ENCODE measurements at regions not wholly inside any gene's neighbourhood (a gene's known extent, or its start where the extent isn't known, plus 50 kb on each side); places are given as distances from the start of the nearest gene placed in this dataset.

GRCh38 chr10:10362800-10363199, 654.9 kb upstream of the CELF2 start:
- no peak for TF ChIP-seq POLR2A (IDR thresholded peaks at IDR 0.05; ENCODE audit: low read depth, low read length)
- TF ChIP-seq CTCF (conservative IDR thresholded peaks at IDR 0.05; ENCODE audit: low read depth, low read length), result no peak
- no peak for TF ChIP-seq MXI1 (IDR thresholded peaks at IDR 0.05; ENCODE audit: borderline replicate concordance, low read depth, low read length)
- no peak for TF ChIP-seq CEBPB (IDR thresholded peaks at IDR 0.05; ENCODE audit: low read depth, low read length)
- no peak for TF ChIP-seq FOS (IDR thresholded peaks at IDR 0.05; ENCODE audit: low read depth, low read length)
- TF ChIP-seq NFE2L2 (IDR thresholded peaks at IDR 0.05; ENCODE audit: low read depth, low read length), result no peak
- no peak for TF ChIP-seq BHLHE40 (IDR thresholded peaks at IDR 0.05; ENCODE audit: low read depth, low read length)
- TF ChIP-seq RAD21 (IDR thresholded peaks at IDR 0.05; ENCODE audit: low read length), result no peak
- TF ChIP-seq, protein P1, sequence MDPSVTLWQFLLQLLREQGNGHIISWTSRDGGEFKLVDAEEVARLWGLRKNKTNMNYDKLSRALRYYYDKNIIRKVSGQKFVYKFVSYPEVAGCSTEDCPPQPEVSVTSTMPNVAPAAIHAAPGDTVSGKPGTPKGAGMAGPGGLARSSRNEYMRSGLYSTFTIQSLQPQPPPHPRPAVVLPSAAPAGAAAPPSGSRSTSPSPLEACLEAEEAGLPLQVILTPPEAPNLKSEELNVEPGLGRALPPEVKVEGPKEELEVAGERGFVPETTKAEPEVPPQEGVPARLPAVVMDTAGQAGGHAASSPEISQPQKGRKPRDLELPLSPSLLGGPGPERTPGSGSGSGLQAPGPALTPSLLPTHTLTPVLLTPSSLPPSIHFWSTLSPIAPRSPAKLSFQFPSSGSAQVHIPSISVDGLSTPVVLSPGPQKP (IDR thresholded peaks at IDR 0.05; ENCODE audit: borderline replicate concordance, low read depth, low read length), result no peak
- TF ChIP-seq, protein P2, sequence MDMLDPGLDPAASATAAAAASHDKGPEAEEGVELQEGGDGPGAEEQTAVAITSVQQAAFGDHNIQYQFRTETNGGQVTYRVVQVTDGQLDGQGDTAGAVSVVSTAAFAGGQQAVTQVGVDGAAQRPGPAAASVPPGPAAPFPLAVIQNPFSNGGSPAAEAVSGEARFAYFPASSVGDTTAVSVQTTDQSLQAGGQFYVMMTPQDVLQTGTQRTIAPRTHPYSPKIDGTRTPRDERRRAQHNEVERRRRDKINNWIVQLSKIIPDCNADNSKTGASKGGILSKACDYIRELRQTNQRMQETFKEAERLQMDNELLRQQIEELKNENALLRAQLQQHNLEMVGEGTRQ (IDR thresholded peaks at IDR 0.05; ENCODE audit: low read depth, low read length), result no peak
- TF ChIP-seq SMC3 (IDR thresholded peaks at IDR 0.05; ENCODE audit: low read depth, low read length), result no peak
- TF ChIP-seq RCOR1 (IDR thresholded peaks at IDR 0.05; ENCODE audit: insufficient replicate concordance, low read length), result no peak
- TF ChIP-seq MAZ (IDR thresholded peaks at IDR 0.05; ENCODE audit: borderline replicate concordance, low read depth, low read length), result no peak

Measured in IMR-90 (cell line).